GM12872 (cell line): ENCODE measurements at regions not wholly inside any gene's neighbourhood (a gene's known extent, or its start where the extent isn't known, plus 50 kb on each side); places are given as distances from the start of the nearest gene placed in this dataset.

Experiments used
- CTCF ChIP-seq: IDR thresholded peaks from 3 replicates; pipeline ENCODE4 v1.5.1; 2011; ENCODE audit warnings: low read depth, mild to moderate bottlenecking, low read length, moderate library complexity; ENCODE audit not compliant: insufficient read depth

DNA sequence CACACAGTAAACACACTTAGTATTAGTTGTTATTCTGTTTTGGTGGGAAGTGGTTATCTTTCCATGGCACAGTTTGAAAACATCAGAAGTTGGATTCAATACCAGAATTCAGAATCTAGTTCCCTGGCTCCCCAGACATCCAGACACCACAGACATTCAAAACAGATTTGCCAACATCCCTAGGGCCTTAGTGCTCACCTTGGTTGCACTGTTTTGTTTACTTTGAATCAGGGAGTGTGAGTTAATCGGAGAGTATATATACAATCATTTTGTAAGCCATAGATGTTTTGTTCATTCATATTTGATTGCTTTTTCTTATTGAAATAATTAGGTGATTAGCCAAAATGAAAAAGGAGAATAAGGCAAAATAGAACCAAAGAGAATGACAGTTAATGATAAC is 324.7 kb upstream of the CLNK start:
- TF ChIP-seq CTCF, result no peak

- no peak for TF ChIP-seq CTCF
Measured at GRCh38 chr4:11005300-11005699, 320.7 kb upstream of the CLNK start.

DNA sequence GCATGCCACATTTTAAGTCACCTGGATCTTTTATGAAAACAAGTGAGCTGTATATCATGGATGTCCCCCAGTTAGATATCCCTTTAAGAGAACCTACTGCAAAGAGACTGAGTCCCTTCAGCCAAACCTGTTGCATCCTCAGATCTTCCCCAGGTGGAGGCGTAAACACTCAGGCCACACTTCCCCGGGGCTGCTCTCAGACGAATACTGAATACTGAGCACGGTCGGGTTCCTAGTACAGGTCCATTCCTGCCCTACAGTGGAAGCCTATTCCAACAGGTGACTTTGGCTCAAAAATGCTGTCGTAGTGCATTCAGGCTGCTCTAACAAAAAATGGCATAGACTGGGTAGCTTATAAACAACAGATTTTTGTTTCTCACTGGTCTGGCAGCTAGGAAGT is 320.2 kb upstream of the CLNK start:
- TF ChIP-seq CTCF, result no peak

GRCh38 chr4:11002961-11003360 is 318.4 kb upstream of the CLNK start:
- no peak for TF ChIP-seq CTCF

DNA sequence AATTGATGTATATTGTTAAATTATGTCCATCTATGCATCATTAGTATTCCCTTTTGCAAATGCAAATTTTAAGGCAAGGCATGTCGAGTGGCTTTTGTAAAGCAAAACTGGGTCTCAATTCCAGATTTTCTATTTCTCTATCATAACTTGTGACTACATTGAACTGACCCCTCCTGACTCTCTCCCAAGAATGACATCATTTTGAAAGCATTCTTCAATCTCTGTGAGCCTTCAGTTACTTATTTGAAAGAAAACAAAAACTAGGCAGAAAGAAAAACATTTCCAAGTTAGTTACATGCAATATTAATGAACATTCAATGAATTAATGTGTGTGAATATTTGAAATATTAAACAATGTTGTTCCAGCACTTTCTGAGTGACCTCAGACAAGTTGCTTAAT is 314.3 kb upstream of the CLNK start:
- TF ChIP-seq CTCF, result no peak

DNA sequence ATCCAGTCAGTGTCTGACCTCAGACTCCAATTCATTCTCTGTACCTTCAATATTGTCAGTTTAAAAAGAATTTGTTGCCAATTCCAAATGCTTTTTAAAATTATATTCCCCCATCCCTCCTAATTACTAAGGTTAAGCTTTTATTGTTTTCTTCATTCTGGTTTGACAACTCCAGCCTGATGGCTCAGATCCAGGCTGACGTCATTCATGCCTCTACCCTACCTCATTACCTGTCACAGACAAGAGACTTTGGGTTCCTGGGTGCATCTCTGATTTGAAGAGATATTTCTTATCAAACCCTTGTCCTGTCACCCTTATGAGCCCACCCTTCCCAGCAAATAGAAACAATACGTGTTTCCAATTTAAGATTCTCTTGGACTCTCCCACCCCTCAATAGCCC is 300.2 kb upstream of the CLNK start:
- no peak for TF ChIP-seq CTCF

DNA sequence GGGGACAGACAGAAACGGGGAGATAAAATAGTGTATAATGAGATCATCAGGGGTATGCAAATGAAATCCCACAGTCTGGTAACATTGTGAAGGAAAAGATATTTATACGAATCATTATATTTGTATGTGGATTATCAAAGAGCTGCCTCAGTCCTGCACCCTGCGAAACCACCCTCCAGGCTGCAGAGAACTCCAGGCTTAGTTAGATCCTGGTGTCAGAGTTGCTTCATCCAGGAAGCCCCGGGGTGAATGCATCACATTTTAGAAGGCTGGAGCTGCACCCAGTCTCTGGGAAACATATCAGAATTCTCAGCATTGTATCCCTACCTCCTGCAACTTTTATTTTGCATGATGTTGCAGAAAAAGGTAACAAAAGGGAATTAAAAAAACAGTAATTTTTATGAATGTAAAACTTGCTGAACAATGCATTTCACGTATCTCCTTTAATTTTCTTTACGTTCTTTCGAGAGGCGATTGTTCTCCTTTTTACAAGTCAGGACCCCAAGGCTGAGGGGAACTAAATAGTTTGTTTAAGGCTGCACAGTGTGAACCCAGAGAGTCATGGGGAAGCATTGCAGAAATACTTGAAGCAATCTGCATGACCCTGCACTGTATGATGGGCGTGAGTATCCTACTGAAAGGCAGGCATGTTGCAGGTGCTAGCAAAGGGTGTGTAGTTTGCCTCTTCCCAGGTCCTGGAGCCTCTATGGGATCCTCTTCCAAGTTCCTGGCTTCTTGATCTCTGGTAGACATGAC is 299.5 kb upstream of the CLNK start:
- TF ChIP-seq CTCF, result no peak

- no peak for TF ChIP-seq CTCF
Measured at GRCh38 chr4:10983268-10983667, 298.7 kb upstream of the CLNK start.
